ENCODE measurements at regions not wholly inside any gene's neighbourhood (a gene's known extent, or its start where the extent isn't known, plus 50 kb on each side); places are given as distances from the start of the nearest gene placed in this dataset.

GRCh38 chr12:114293571-114294302 lies 112.2 kb downstream of the TBX5 start:
- H2AFZ ChIP-seq (ENCODE audit: control insufficient read depth, low read depth, low read length): no peak overlapping the region
- H3K27me3 ChIP-seq (replicated peaks in 1 of 2; ENCODE audit: control insufficient read depth in 2 of 2, insufficient read depth in 2 of 2, low read length in 1 of 2): no peaks in the 10 kb centered on the region
- no peak for ATAC-seq
- TF ChIP-seq CREB1 (IDR thresholded peaks at IDR 0.05; ENCODE audit: low read depth) (no peak), NFYA (IDR thresholded peaks at IDR 0.05; ENCODE audit: borderline replicate concordance, low read depth, low read length) (no peak), EED (IDR thresholded peaks at IDR 0.05; ENCODE audit: low read depth) (no peak), JUNB (IDR thresholded peaks at IDR 0.05) (no peak), TBL1XR1 (IDR thresholded peaks at IDR 0.05; ENCODE audit: low read depth, low read length) (no peak), POLR2AphosphoS2 (IDR thresholded peaks at IDR 0.05; ENCODE audit: low read depth, low read length) (no peak), NBN (IDR thresholded peaks at IDR 0.05) (no peak)
- no peak overlapping the region for H3K9ac ChIP-seq (ENCODE audit: control insufficient read depth, insufficient read depth, low read length)
- WGBS (ENCODE audit: insufficient coverage, insufficient replicate concordance, low lambda C conversion rate, missing lambda C conversion rate): 3% methylated on average over 2 of the region's 2 CpGs
- ChIA-PET CTCF (no interaction called here), RAD21 (ENCODE audit: unreplicated experiment) (no interaction called here), POLR2A (no interaction called here), SMC1A (ENCODE audit: uncharacterized antibody, unreplicated experiment) (no interaction called here)
- H3K4me3 ChIP-seq: no peak overlapping the region
- H3K27ac ChIP-seq (ENCODE audit: control insufficient read depth, insufficient read depth): no peak overlapping the region
- in situ Hi-C loops (cut with MboI) (no loop called here), intact Hi-C loops (cut with micrococcal nuclease; ENCODE audit: unreplicated experiment) (no loop called here)
- H4K20me1 ChIP-seq (ENCODE audit: control insufficient read depth, insufficient read depth): no peaks in the 10 kb centered on the region
- H3K36me3 ChIP-seq (ENCODE audit: control insufficient read depth in 2 of 2, insufficient read depth in 2 of 2, low read length in 1 of 2): no peaks in the 10 kb centered on the region
- no TSS peak for BruUV-seq (replicated peaks)
- no peak for DNase-seq (ENCODE audit: low read depth, low spot score)
- no peak overlapping the region for H3K4me2 ChIP-seq (ENCODE audit: control insufficient read depth, insufficient read depth)
- H3K4me1 ChIP-seq (ENCODE audit: control insufficient read depth, insufficient read depth, low read length): no peaks in the 10 kb centered on the region
- H3K79me2 ChIP-seq (ENCODE audit: control insufficient read depth, insufficient read depth, low read length): no peaks in the 10 kb centered on the region
- FAIRE-seq: no peak
- H3K9me3 ChIP-seq (replicated peaks; ENCODE audit: control insufficient read depth, insufficient read depth, low read length): no peaks in the 10 kb centered on the region

- SMC1A ChIA-PET (ENCODE audit: uncharacterized antibody, unreplicated experiment): no interaction called here
- Histone ChIP-seq H3K9me3 (replicated peaks; ENCODE audit: control insufficient read depth, insufficient read depth, low read length) (no peaks in the 10 kb centered on the region), H3K27ac (ENCODE audit: control insufficient read depth, insufficient read depth) (no peak overlapping the region), H3K4me1 (ENCODE audit: control insufficient read depth, insufficient read depth, low read length) (no peaks in the 10 kb centered on the region), H3K27me3 (replicated peaks in 1 of 2; ENCODE audit: control insufficient read depth in 2 of 2, insufficient read depth in 2 of 2, low read length in 1 of 2) (no peaks in the 10 kb centered on the region), H3K4me2 (ENCODE audit: control insufficient read depth, insufficient read depth) (no peak overlapping the region), H3K79me2 (ENCODE audit: control insufficient read depth, insufficient read depth, low read length) (no peaks in the 10 kb centered on the region), H3K4me3 (no peak overlapping the region), H2AFZ (ENCODE audit: control insufficient read depth, low read depth, low read length) (no peak overlapping the region), H3K36me3 (ENCODE audit: control insufficient read depth in 2 of 2, insufficient read depth in 2 of 2, low read length in 1 of 2) (no peaks in the 10 kb centered on the region), H3K9ac (ENCODE audit: control insufficient read depth, insufficient read depth, low read length) (no peak overlapping the region), H4K20me1 (ENCODE audit: control insufficient read depth, insufficient read depth) (no peaks in the 10 kb centered on the region)
- FAIRE-seq: no peak
- RAD21 ChIA-PET (ENCODE audit: unreplicated experiment): no interaction called here
- POLR2A ChIA-PET: no interaction called here
- TF ChIP-seq NBN (IDR thresholded peaks at IDR 0.05) (no peak), CEBPB (IDR thresholded peaks at IDR 0.05; ENCODE audit: borderline replicate concordance in 1 of 2, low read depth in 2 of 2, low read length in 2 of 2) (no peak), YY1 (IDR thresholded peaks at IDR 0.05; ENCODE audit: low read depth, low read length) (no peak), ZNF592 (IDR thresholded peaks at IDR 0.05) (no peak), CBX5 (IDR thresholded peaks at IDR 0.05; ENCODE audit: low read depth) (no peak), POLR2A (IDR thresholded peaks at IDR 0.05; ENCODE audit: low read depth, low read length) (no peak), TAF1 (IDR thresholded peaks at IDR 0.05; ENCODE audit: borderline replicate concordance, low read depth, low read length) (no peak), TCF7 (IDR thresholded peaks at IDR 0.05; ENCODE audit: borderline replicate concordance) (no peak), KAT2A (conservative IDR thresholded peaks at IDR 0.05; ENCODE audit: control insufficient read depth, low read depth, low read length) (no peak)
- ATAC-seq: no peak
- 0% methylated on average over 3 of the region's 3 CpGs for WGBS (ENCODE audit: insufficient coverage, insufficient replicate concordance, low lambda C conversion rate, missing lambda C conversion rate)
- in situ Hi-C loops (cut with MboI): no loop called here
- no TSS peak for BruUV-seq (replicated peaks)
- DNase-seq (ENCODE audit: low read depth, low spot score): no peak
- intact Hi-C loops (cut with micrococcal nuclease; ENCODE audit: unreplicated experiment): no loop called here
- CTCF ChIA-PET: no interaction called here
These were observed 112.9 kb downstream of the TBX5 start for GRCh38 chr12:114293073-114293472.

Measured in GM12878 (cell line).